Stomach (tissue), 8 donors: ENCODE measurements at regions not wholly inside any gene's neighbourhood (a gene's known extent, or its start where the extent isn't known, plus 50 kb on each side); places are given as distances from the start of the nearest gene placed in this dataset.

ENCODE experiments used
- DNase-seq, 2 donors: peaks; one replicate each; pipeline versions ENCODE4 v3.0.0 to v3.0.0-alpha.2; 2013 to 2019
- H3K27ac ChIP-seq, 5 donors: fragments of 200-600 bp in 4 of 5; sonication (generic) in 4 of 5; one replicate each; pipeline ENCODE4 v1.5.1; 2013 to 2019; ENCODE audit warnings: mild to moderate bottlenecking in 1 of 5, moderate library complexity in 1 of 5
- H3K27me3 ChIP-seq, 3 donors: fragments of 200-600 bp; sonication (generic); one replicate each; pipeline ENCODE4 v1.5.1; 2017 to 2019; ENCODE audit warnings: mixed run types in 1 of 3
- H3K36me3 ChIP-seq, 4 donors: fragments of 200-600 bp; sonication (generic); 1 replicate in 3 of 4; 2 replicates in 1 of 4; pipeline ENCODE4 v1.5.1; 2016 to 2019
- H3K4me1 ChIP-seq, 4 donors: fragments of 200-600 bp; sonication (generic); one replicate each; pipeline ENCODE4 v1.5.1; 2016 to 2019
- H3K4me3 ChIP-seq, 4 donors: fragments of 200-600 bp; sonication (generic) in 3 of 4; one replicate each; pipeline ENCODE4 v1.5.1; 2016 to 2019; ENCODE audit warnings: mild to moderate bottlenecking in 1 of 4
- H3K9me3 ChIP-seq, 4 donors: fragments of 200-600 bp; sonication (generic); one replicate each; pipeline ENCODE4 v1.5.1; 2016 to 2019
- CTCF ChIP-seq, 7 experiments: fragments of 450-650 bp in 4 of 7; fragments of 200-600 bp in 3 of 7; sonication (generic) in 3 of 7; IDR thresholded peaks; one replicate each; pipeline ENCODE4 v1.5.1; 2016 to 2019; ENCODE audit warnings: antibody characterized with exemption in 7 of 7, control low read depth in 2 of 7, mild to moderate bottlenecking in 1 of 7
- EP300 ChIP-seq: sonication (generic); formaldehyde crosslinking; IDR thresholded peaks from one replicate; pipeline ENCODE4 v1.6.1; 2017; ENCODE audit warnings: antibody characterized with exemption
- POLR2A ChIP-seq, 4 donors: fragments of 450-650 bp; IDR thresholded peaks; one replicate each; pipeline ENCODE4 v1.6.1; 2016; ENCODE audit warnings: antibody characterized with exemption in 4 of 4, control low read depth in 2 of 4, mild to moderate bottlenecking in 1 of 4, moderate library complexity in 1 of 4
- POLR2AphosphoS5 ChIP-seq, 3 donors: sonication (generic); formaldehyde crosslinking; IDR thresholded peaks; one replicate each; pipeline ENCODE4 v1.6.1; 2016; ENCODE audit warnings: antibody characterized with exemption in 3 of 3
- WGBS, 5 donors: extraction: QIAGEN DNeasy Blood & Tissue Kit in 3 of 5; methylation state at CpG; one replicate each; pipeline versions ENCODE4 v1.1.5 to v1.1.7; 2013 to 2018; 5-methylcytosine and 5-hydroxymethylcytosine counted together
- intact Hi-C: fragments of 100-400 bp; cut with DNase I; formaldehyde crosslinking; loops from one replicate; pipeline ENCODE4 v1.15.1; 2023; ENCODE audit warnings: low total_unique reads
- donor health status: healthy with polysubstance abuse.
- donor health status: Bipolar disorder and iron deficiency.
- donor health status: healthy.

GRCh38 chr3:159660901-159661300 lies 327.7 kb upstream of the IL12A start:
- Histone ChIP-seq H3K4me3 (no peak overlapping the region), H3K9me3 (peaks cover 0 to 13% (median 3%) of the 10 kb centered on the region in 4 donors), H3K27me3 (no peaks in the 10 kb centered on the region), H3K36me3 (no peaks in the 10 kb centered on the region), H3K27ac (no peak overlapping the region), H3K4me1 (no peaks in the 10 kb centered on the region)
- TF ChIP-seq EP300 (no peak), POLR2A (IDR thresholded peaks at IDR 0.05) (no peak)
- intact Hi-C loops, result no loop called here
- WGBS, 5 donors, result 56 to 77% (median 73%) methylated on average over 1 of the region's 1 CpG
- no peak for DNase-seq

GRCh38 chr3:159662549-159662948 lies 326.1 kb upstream of the IL12A start:
- Histone ChIP-seq H3K4me1 (no peaks in the 10 kb centered on the region), H3K27me3 (no peaks in the 10 kb centered on the region), H3K9me3 (peaks cover 0 to 13% (median 3%) of the 10 kb centered on the region in 4 donors), H3K4me3 (no peak overlapping the region), H3K36me3 (no peaks in the 10 kb centered on the region), H3K27ac (no peak overlapping the region)
- TF ChIP-seq EP300 (no peak), POLR2AphosphoS5 (IDR thresholded peaks at IDR 0.05) (no peak), POLR2A (IDR thresholded peaks at IDR 0.05) (no peak), CTCF (IDR thresholded peaks at IDR 0.05) (no peak)
- no peak for DNase-seq
- intact Hi-C loops, result no loop called here

- 59 to 77% (median 71%) methylated on average over 2 of the region's 2 CpGs for WGBS, 5 donors
- TF ChIP-seq POLR2AphosphoS5 (IDR thresholded peaks at IDR 0.05) (no peak), CTCF (IDR thresholded peaks at IDR 0.05) (no peak), EP300 (no peak), POLR2A (IDR thresholded peaks at IDR 0.05) (no peak)
- H3K4me1 ChIP-seq, result peaks cover 0 to 7% (median 0%) of the 10 kb centered on the region in 4 donors
- no peaks in the 10 kb centered on the region for H3K36me3 ChIP-seq
- H3K9me3 ChIP-seq, result peaks cover 0 to 13% (median 3%) of the 10 kb centered on the region in 4 donors
- no peak overlapping the region for H3K4me3 ChIP-seq
- intact Hi-C loops, result no loop called here
- peak in 1 of 2 donors; percentile 16 for DNase-seq
- no peaks in the 10 kb centered on the region for H3K27me3 ChIP-seq
- H3K27ac ChIP-seq, result no peak overlapping the region
Measured at GRCh38 chr3:159664006-159664405, 324.6 kb upstream of the IL12A start.

GRCh38 chr3:159664653-159665052 lies 324.0 kb upstream of the IL12A start:
- intact Hi-C loops, result no loop called here
- WGBS, 5 donors, result 85 to 95% (median 94%) methylated on average over 1 of the region's 1 CpG
- no peaks in the 10 kb centered on the region for H3K27me3 ChIP-seq
- peaks cover 0 to 13% (median 3%) of the 10 kb centered on the region in 4 donors for H3K9me3 ChIP-seq
- H3K4me3 ChIP-seq, result no peak overlapping the region
- no peaks in the 10 kb centered on the region for H3K36me3 ChIP-seq
- no peak for DNase-seq
- TF ChIP-seq POLR2A (IDR thresholded peaks at IDR 0.05), result no peak
- no peak for TF ChIP-seq POLR2AphosphoS5 (IDR thresholded peaks at IDR 0.05)
- no peak for TF ChIP-seq CTCF (IDR thresholded peaks at IDR 0.05)
- TF ChIP-seq EP300, result no peak
- H3K27ac ChIP-seq, result no peak overlapping the region
- H3K4me1 ChIP-seq, result peaks cover 0 to 11% (median 2%) of the 10 kb centered on the region in 4 donors

GRCh38 chr3:159667261-159667660 lies 321.4 kb upstream of the IL12A start:
- Histone ChIP-seq H3K9me3 (peaks cover 0 to 4% (median 2%) of the 10 kb centered on the region in 4 donors), H3K27me3 (no peaks in the 10 kb centered on the region), H3K4me3 (no peak overlapping the region), H3K36me3 (no peaks in the 10 kb centered on the region), H3K27ac (no peak overlapping the region), H3K4me1 (peaks cover 0 to 13% (median 4%) of the 10 kb centered on the region in 4 donors)
- no peak for DNase-seq
- TF ChIP-seq EP300 (no peak), CTCF (IDR thresholded peaks at IDR 0.05) (no peak), POLR2AphosphoS5 (IDR thresholded peaks at IDR 0.05) (no peak), POLR2A (IDR thresholded peaks at IDR 0.05) (no peak)
- WGBS, 5 donors, result 85 to 93% (median 89%) methylated on average over 4 of the region's 4 CpGs
- intact Hi-C loops, result no loop called here
